Activated T-helper 2 cell treated with anti-CD3 and anti-CD28 coated beads, Interferon-gamma antibody, Interleukin-2, Interleukin-4, amounts not matched to agents 10 μg/mL and 5 μg/mL and 100 μg/mL, durations not matched to agents 14 hours and 24 hours and 36 hours (primary cell): ENCODE measurements at regions not wholly inside any gene's neighbourhood (a gene's known extent, or its start where the extent isn't known, plus 50 kb on each side); places are given as distances from the start of the nearest gene placed in this dataset.

Source experiments
- DNase-seq: peaks from one replicate; pipeline ENCODE4 v3.0.0; 2021; ENCODE audit warnings: low spot score
- H3K27ac Mint-ChIP-seq: one replicate; pipeline ENCODE4 v1.8.0; 2021; ENCODE audit warnings: mixed read lengths
- H3K27me3 Mint-ChIP-seq: one replicate; pipeline ENCODE4 v1.8.0; 2021; ENCODE audit warnings: low read depth, mixed read lengths
- H3K36me3 Mint-ChIP-seq: one replicate; pipeline ENCODE4 v1.8.0; 2021; ENCODE audit warnings: low read depth, mixed read lengths
- H3K4me1 Mint-ChIP-seq: one replicate; pipeline ENCODE4 v1.8.0; 2021; ENCODE audit warnings: low read depth, mixed read lengths
- H3K4me3 Mint-ChIP-seq: one replicate; pipeline ENCODE4 v1.8.0; 2021; ENCODE audit warnings: low read depth, mild to moderate bottlenecking, moderate library complexity, mixed read lengths
- H3K9me3 Mint-ChIP-seq: one replicate; pipeline ENCODE4 v1.8.0; 2021; ENCODE audit warnings: mixed read lengths
- intact Hi-C: fragments of 100-400 bp; cut with micrococcal nuclease; formaldehyde crosslinking; loops from one replicate; pipeline ENCODE4 v1.15.1; 2023

GRCh38 chr13:104580931-104581330 lies 1514.7 kb upstream of the SLC10A2 start:
- no peak for DNase-seq
- Mint-ChIP-seq H3K27me3 (no peaks in the 10 kb centered on the region), H3K4me1 (no peaks in the 10 kb centered on the region), H3K4me3 (no peak overlapping the region), H3K36me3 (no peaks in the 10 kb centered on the region), H3K27ac (no peak overlapping the region), H3K9me3 (no peaks in the 10 kb centered on the region)
- intact Hi-C loops: no loop called here

DNA sequence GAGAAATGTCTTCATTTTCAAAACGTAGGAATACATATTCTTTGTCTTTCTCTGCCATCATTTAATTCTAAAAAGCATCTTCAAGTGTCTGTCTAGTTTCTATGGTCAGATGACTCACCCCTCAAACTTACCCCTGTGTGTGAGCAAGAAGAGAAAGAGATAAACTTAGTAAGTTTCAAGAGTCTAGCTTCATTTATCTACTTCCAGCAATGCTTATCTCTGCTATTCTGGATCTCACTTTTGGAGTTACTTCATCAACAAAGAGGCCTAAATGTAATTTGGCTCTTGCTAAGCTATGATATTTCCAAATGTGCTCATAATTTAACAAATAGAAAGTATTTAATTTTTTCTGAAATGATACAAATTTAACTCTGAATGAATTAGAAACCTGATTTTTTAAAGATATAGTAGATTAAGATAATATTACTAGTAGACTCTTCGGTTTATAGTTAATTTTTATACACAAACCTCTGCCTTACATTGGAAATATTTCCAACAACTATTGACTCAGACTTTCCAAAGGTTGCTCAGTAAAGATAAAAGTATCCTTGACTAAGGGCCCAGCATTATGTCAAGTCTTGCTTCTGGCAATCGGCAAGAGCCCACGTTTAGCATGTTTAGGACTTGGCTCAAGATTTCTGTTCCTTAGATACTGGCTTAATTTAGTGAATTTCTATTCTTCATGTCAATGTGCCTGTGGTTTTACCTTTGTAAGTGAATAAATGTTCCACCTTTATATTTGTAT lies 1511.0 kb upstream of the SLC10A2 start:
- Mint-ChIP-seq H3K9me3 (no peaks in the 10 kb centered on the region), H3K36me3 (no peaks in the 10 kb centered on the region), H3K27ac (no peak overlapping the region), H3K4me1 (no peaks in the 10 kb centered on the region), H3K27me3 (no peaks in the 10 kb centered on the region), H3K4me3 (no peak overlapping the region)
- intact Hi-C loops: no loop called here
- DNase-seq: no peak

DNA sequence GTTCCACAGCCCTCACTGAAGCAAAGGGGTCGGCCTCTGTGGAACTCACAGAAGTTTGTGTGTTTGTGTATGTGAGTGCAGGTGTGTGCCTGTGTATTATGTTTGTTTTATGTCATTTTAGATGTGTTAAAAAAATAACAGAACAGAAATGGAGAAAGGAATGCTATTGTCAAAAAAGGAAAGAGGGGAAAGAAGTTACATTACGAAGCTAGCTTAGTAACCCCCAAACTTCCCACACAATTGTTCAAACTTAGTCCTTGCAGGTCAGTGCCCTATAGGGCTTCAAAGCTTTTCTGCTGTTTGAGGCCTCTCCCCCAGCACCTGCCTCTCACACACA lies 1505.6 kb upstream of the SLC10A2 start:
- no peak overlapping the region for H3K27ac Mint-ChIP-seq
- intact Hi-C loops: no loop called here
- no peaks in the 10 kb centered on the region for H3K9me3 Mint-ChIP-seq
- H3K4me3 Mint-ChIP-seq: no peak overlapping the region
- no peaks in the 10 kb centered on the region for H3K36me3 Mint-ChIP-seq
- no peaks in the 10 kb centered on the region for H3K27me3 Mint-ChIP-seq
- no peak for DNase-seq
- no peaks in the 10 kb centered on the region for H3K4me1 Mint-ChIP-seq

- intact Hi-C loops: no loop called here
- no peak for DNase-seq
- no peaks in the 10 kb centered on the region for H3K9me3 Mint-ChIP-seq
- H3K4me3 Mint-ChIP-seq: no peak overlapping the region
- H3K4me1 Mint-ChIP-seq: no peaks in the 10 kb centered on the region
- no peaks in the 10 kb centered on the region for H3K36me3 Mint-ChIP-seq
- no peak overlapping the region for H3K27ac Mint-ChIP-seq
- H3K27me3 Mint-ChIP-seq: no peaks in the 10 kb centered on the region
These were observed 1505.1 kb upstream of the SLC10A2 start for GRCh38 chr13:104571161-104571892.

DNA sequence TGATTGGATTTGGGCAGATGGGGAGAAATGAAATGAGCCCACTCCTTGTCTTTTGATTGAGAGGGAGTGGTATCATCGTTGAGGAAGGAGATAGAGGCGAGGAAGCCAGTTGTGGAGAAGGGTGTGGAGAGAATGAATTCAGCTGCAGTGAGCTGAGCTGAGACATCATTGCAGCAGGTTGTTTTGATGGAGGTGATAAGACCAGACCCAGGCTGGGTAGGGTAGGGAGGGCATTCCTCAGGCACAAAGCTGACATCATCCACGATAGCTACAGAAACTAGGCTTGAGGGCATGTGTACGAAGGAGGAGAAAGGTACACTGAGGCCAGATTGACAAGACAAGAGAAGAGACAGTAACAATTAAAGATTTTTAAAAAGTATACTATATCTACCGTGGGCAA lies 1500.9 kb upstream of the SLC10A2 start:
- Mint-ChIP-seq H3K4me1 (no peaks in the 10 kb centered on the region), H3K36me3 (no peaks in the 10 kb centered on the region), H3K4me3 (no peak overlapping the region), H3K9me3 (peaks cover 4% of the 10 kb centered on the region), H3K27ac (no peak overlapping the region), H3K27me3 (no peaks in the 10 kb centered on the region)
- intact Hi-C loops: no loop called here
- no peak for DNase-seq

DNA sequence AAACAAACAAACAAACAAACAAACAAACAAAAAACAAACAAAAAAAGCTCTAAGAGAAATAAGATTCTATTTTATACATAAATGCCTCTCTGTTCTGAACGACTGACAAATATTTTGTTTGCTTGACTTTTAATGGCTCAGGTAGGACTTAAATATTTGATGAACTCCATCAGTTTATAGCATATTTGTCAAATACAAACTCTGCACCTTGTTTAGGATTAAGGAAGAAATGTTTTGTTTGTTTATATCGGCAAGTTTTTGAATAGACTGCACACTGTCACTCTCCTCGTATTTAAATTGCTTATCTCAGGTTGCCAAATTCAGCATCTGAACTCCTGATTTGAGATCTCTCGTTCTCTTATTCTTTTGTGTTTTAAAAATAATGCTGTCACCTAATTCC lies 1499.7 kb upstream of the SLC10A2 start:
- Mint-ChIP-seq H3K27me3 (no peaks in the 10 kb centered on the region), H3K4me3 (no peak overlapping the region), H3K27ac (no peak overlapping the region), H3K4me1 (no peaks in the 10 kb centered on the region), H3K9me3 (peaks cover 4% of the 10 kb centered on the region), H3K36me3 (no peaks in the 10 kb centered on the region)
- intact Hi-C loops: no loop called here
- no peak for DNase-seq

DNA sequence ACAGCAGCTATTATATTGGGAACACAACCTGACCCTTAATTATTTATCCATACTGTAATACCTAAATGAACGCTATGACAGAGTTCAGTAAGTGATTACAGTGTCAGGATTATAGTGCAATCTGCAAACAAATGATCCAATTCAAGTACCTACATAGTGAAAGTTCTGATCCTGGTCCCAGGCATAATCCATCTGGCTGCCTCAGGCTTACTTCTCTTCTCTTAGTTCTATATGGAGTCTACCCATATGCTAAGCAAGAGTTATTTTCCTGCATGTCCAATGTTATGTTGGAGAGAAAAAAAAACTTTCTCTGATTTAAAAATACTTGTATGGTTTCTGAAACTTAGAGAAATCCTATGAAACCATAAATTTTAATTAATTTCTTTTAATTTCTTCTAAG lies 1487.7 kb upstream of the SLC10A2 start:
- H3K4me1 Mint-ChIP-seq: no peaks in the 10 kb centered on the region
- H3K27me3 Mint-ChIP-seq: no peaks in the 10 kb centered on the region
- no peak overlapping the region for H3K27ac Mint-ChIP-seq
- no peak for DNase-seq
- no peak overlapping the region for H3K4me3 Mint-ChIP-seq
- no peaks in the 10 kb centered on the region for H3K9me3 Mint-ChIP-seq
- intact Hi-C loops: no loop called here
- no peaks in the 10 kb centered on the region for H3K36me3 Mint-ChIP-seq

- Mint-ChIP-seq H3K36me3 (no peaks in the 10 kb centered on the region), H3K27ac (no peak overlapping the region), H3K4me1 (no peaks in the 10 kb centered on the region), H3K27me3 (no peaks in the 10 kb centered on the region), H3K4me3 (no peak overlapping the region), H3K9me3 (no peaks in the 10 kb centered on the region)
- no peak for DNase-seq
- intact Hi-C loops: no loop called here
These were observed 1487.0 kb upstream of the SLC10A2 start for GRCh38 chr13:104553186-104553585.

GRCh38 chr13:104534847-104535246 lies 1468.6 kb upstream of the SLC10A2 start:
- Mint-ChIP-seq H3K4me3 (no peak overlapping the region), H3K4me1 (no peaks in the 10 kb centered on the region), H3K9me3 (no peaks in the 10 kb centered on the region), H3K27ac (no peak overlapping the region), H3K36me3 (no peaks in the 10 kb centered on the region), H3K27me3 (no peaks in the 10 kb centered on the region)
- intact Hi-C loops: no loop called here
- no peak for DNase-seq

DNA sequence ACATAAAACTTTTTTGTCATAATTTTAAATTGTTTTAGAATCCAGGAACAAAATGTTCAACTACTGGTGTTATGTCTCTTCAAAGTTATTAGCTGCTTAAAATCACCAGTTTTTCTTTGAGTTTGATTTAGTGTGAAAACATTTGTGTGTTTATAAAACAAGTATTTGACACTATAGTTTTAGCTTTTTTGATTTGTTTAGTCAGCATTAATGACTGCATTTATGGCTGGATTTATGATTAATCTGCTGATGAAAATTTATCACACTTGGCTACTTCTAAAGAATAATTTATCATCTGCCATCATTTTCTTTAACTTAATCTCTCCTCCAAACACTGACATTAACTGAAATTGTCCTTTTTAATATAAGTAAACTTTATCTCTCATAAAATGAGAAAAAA lies 1465.9 kb upstream of the SLC10A2 start:
- no peaks in the 10 kb centered on the region for H3K9me3 Mint-ChIP-seq
- H3K27ac Mint-ChIP-seq: no peak overlapping the region
- H3K36me3 Mint-ChIP-seq: no peaks in the 10 kb centered on the region
- H3K4me1 Mint-ChIP-seq: no peaks in the 10 kb centered on the region
- intact Hi-C loops: no loop called here
- no peak for DNase-seq
- H3K27me3 Mint-ChIP-seq: no peaks in the 10 kb centered on the region
- no peak overlapping the region for H3K4me3 Mint-ChIP-seq

- H3K27ac Mint-ChIP-seq: no peak overlapping the region
- intact Hi-C loops: no loop called here
- no peaks in the 10 kb centered on the region for H3K9me3 Mint-ChIP-seq
- no peak overlapping the region for H3K4me3 Mint-ChIP-seq
- no peak for DNase-seq
- no peaks in the 10 kb centered on the region for H3K27me3 Mint-ChIP-seq
- H3K36me3 Mint-ChIP-seq: no peaks in the 10 kb centered on the region
- no peaks in the 10 kb centered on the region for H3K4me1 Mint-ChIP-seq
These were observed 1464.5 kb upstream of the SLC10A2 start for GRCh38 chr13:104530741-104531140.

GRCh38 chr13:104526561-104526960 lies 1460.3 kb upstream of the SLC10A2 start:
- Mint-ChIP-seq H3K4me1 (no peaks in the 10 kb centered on the region), H3K27me3 (no peaks in the 10 kb centered on the region), H3K9me3 (peaks cover 7% of the 10 kb centered on the region), H3K36me3 (no peaks in the 10 kb centered on the region), H3K4me3 (no peak overlapping the region), H3K27ac (no peak overlapping the region)
- intact Hi-C loops: no loop called here
- DNase-seq: no peak

- DNase-seq: no peak
- intact Hi-C loops: no loop called here
- H3K27ac Mint-ChIP-seq: no peak overlapping the region
- no peak overlapping the region for H3K4me3 Mint-ChIP-seq
- no peaks in the 10 kb centered on the region for H3K36me3 Mint-ChIP-seq
- H3K9me3 Mint-ChIP-seq: peaks cover 13% of the 10 kb centered on the region
- no peaks in the 10 kb centered on the region for H3K4me1 Mint-ChIP-seq
- H3K27me3 Mint-ChIP-seq: no peaks in the 10 kb centered on the region
These were observed 1459.2 kb upstream of the SLC10A2 start for GRCh38 chr13:104525467-104525866.
